ENCODE measurements at regions not wholly inside any gene's neighbourhood (a gene's known extent, or its start where the extent isn't known, plus 50 kb on each side); places are given as distances from the start of the nearest gene placed in this dataset.

DNA sequence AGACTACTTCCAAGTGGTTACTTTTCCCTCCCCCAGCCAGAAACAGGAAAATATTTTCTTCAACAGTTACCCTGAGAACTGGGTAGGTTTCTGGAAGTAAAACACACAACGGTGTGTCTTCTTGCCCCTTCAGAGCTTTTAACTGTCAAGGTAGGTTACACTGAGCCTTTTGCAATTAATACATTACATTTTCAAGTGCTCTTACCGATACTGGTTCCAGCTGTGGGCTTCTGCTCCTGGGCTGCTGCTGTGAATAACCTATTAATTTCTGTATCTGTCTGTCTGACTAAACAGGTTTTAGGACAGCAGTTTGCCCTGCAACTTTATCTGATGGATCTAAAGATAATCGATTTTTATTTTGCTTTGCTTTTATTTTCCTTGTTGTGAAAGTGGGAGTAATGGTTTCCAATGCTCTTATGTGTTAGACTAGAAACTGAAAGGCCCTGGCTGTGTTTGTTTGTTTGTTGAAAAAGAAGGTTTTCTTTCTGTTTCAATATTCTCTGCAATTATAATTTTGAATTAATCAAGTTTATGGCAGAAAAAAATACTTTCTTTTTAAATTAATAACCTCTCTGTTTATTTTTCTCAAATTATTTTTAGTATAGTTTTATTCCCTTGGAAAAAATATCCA is 196.7 kb upstream of the SLITRK6 start:
- Histone ChIP-seq H2AK5ac (ENCODE audit: insufficient read length, low read length) (no peak overlapping the region), H4K20me1 (ENCODE audit: control insufficient read depth, insufficient read depth, insufficient read length) (no peaks in the 10 kb centered on the region), H3K14ac (ENCODE audit: insufficient read depth, low read length) (no peak overlapping the region), H3K56ac (ENCODE audit: insufficient read length, low read depth, low read length) (no peak overlapping the region), H3K23ac (ENCODE audit: insufficient read length, low read depth, low read length) (no peak overlapping the region), H3K9me3 (ENCODE audit: control insufficient read depth, low read depth, low read length) (no peaks in the 10 kb centered on the region), H3K79me1 (ENCODE audit: insufficient read depth, low read depth, low read length, poor library complexity, severe bottlenecking) (no peaks in the 10 kb centered on the region), H3K18ac (ENCODE audit: insufficient read length, low read depth, low read length) (no peak overlapping the region), H2BK12ac (ENCODE audit: insufficient read length, low read depth, low read length) (no peak overlapping the region), H2BK20ac (ENCODE audit: low read depth, low read length, poor library complexity, severe bottlenecking) (no peak overlapping the region), H4K5ac (ENCODE audit: insufficient read length, low read depth, low read length) (no peak overlapping the region), H3T11ph (ENCODE audit: low read length) (no peak overlapping the region), H3K79me2 (ENCODE audit: insufficient read depth, low read length) (no peaks in the 10 kb centered on the region), H3K4me2 (ENCODE audit: insufficient read depth, insufficient read length, low read length) (no peak overlapping the region), H3K9ac (ENCODE audit: extremely low read depth, insufficient read length, low read length) (no peak overlapping the region), H3K27ac (ENCODE audit: insufficient read length, low read depth, low read length) (no peak overlapping the region), H3K4me1 (ENCODE audit: insufficient read depth, low read length) (no peaks in the 10 kb centered on the region), H2AFZ (ENCODE audit: low read length) (no peak overlapping the region), H2BK120ac (ENCODE audit: low read depth, low read length, poor library complexity, severe bottlenecking) (no peak overlapping the region), H3K23me2 (ENCODE audit: insufficient read length, low read depth, low read length, poor library complexity, severe bottlenecking) (no peaks in the 10 kb centered on the region), H2BK5ac (ENCODE audit: insufficient read length, low read length) (no peak overlapping the region), H4K8ac (replicated peaks; ENCODE audit: insufficient read length, low read depth, low read length) (no peak overlapping the region), H2BK15ac (ENCODE audit: low read depth, low read length) (no peak overlapping the region), H4K91ac (ENCODE audit: insufficient read length, low read depth, low read length) (no peak overlapping the region), H3K27me3 (ENCODE audit: insufficient read depth, low read length) (no peaks in the 10 kb centered on the region), H3K4ac (ENCODE audit: low read depth, low read length) (no peak overlapping the region)
- Mint-ChIP-seq H3K27me3 (ENCODE audit: low read depth) (no peaks in the 10 kb centered on the region), H3K4me3 (no peak overlapping the region), H3K9me3 (no peaks in the 10 kb centered on the region), H3K4me1 (no peaks in the 10 kb centered on the region), H3K36me3 (ENCODE audit: insufficient read depth in 1 of 3, low read depth in 3 of 3) (no peaks in the 10 kb centered on the region), H3K27ac (no peak overlapping the region)
- no peak for DNase-seq
- TF ChIP-seq, protein P1, sequence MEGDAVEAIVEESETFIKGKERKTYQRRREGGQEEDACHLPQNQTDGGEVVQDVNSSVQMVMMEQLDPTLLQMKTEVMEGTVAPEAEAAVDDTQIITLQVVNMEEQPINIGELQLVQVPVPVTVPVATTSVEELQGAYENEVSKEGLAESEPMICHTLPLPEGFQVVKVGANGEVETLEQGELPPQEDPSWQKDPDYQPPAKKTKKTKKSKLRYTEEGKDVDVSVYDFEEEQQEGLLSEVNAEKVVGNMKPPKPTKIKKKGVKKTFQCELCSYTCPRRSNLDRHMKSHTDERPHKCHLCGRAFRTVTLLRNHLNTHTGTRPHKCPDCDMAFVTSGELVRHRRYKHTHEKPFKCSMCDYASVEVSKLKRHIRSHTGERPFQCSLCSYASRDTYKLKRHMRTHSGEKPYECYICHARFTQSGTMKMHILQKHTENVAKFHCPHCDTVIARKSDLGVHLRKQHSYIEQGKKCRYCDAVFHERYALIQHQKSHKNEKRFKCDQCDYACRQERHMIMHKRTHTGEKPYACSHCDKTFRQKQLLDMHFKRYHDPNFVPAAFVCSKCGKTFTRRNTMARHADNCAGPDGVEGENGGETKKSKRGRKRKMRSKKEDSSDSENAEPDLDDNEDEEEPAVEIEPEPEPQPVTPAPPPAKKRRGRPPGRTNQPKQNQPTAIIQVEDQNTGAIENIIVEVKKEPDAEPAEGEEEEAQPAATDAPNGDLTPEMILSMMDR (conservative IDR thresholded peaks at IDR 0.05), result no peak
- no CpG with 5 or more reads among the region's 3 CpGs for WGBS (ENCODE audit: extremely low coverage, insufficient read length, low lambda C conversion rate)

All from H9 (cell line).